HepG2 (cell line): ENCODE measurements at regions not wholly inside any gene's neighbourhood (a gene's known extent, or its start where the extent isn't known, plus 50 kb on each side); places are given as distances from the start of the nearest gene placed in this dataset.

Source experiments
- ATAC-seq: fragments of 200-7000 bp; cut with Tn5 transposase; 3 replicates; pipeline ENCODE4 v1.9.1; 2020; ENCODE audit warnings: mild to moderate bottlenecking, moderate library complexity
- BruUV-seq: library from RNA; stranded (reverse); fragments of 400-500 nt; replicated peaks from 2 replicates; lab custom pipeline; 2021; lab: Mats Ljungman, UMichigan
- CTCF ChIA-PET: fragments of 300-600 bp; formaldehyde crosslinking; extraction: SDS; loops from one replicate; lab custom pipeline; 2021; ENCODE audit warnings: low total read pairs, inconsistent platforms, low intra/inter-chr PET ratio; lab: Yijun Ruan, JAX
- POLR2A ChIA-PET: fragments of 350-600 bp; sonication (Branson Sonifier 250); formaldehyde crosslinking; loops from one replicate; lab custom pipeline; 2020; ENCODE audit warnings: antibody characterized with exemption, inconsistent platforms; lab: Yijun Ruan, JAX
- DNase-seq: peaks from one replicate; pipeline ENCODE4 v3.0.0-alpha.2; 2015; ENCODE audit warnings: low spot score
- FAIRE-seq: peaks from 3 replicates; lab custom pipeline; 2011; peaks lifted over from hg19 to GRCh38; lab: Jason Lieb, UNC
- H2AFZ ChIP-seq: one replicate; pipeline ENCODE4 v1.6.1; 2011; ENCODE audit warnings: low read length, inconsistent platforms
- H3K27ac ChIP-seq: fragments of 300-600 bp; 3 replicates; pipeline ENCODE4 v1.8.0; 2011; ENCODE audit warnings: mixed run types, mild to moderate bottlenecking, mixed read lengths, low read length, inconsistent platforms; ENCODE audit not compliant: insufficient read depth; ENCODE audit errors: extremely low read length
- H3K27me3 ChIP-seq, 2 experiments: fragments of 200-600 bp in 1 of 2; 2 replicates in 1 of 2; 3 replicates in 1 of 2; pipeline versions ENCODE4 v1.6.0 to v1.8.0; 2011; ENCODE audit warnings: low read length in 2 of 2, mild to moderate bottlenecking in 2 of 2, moderate library complexity in 2 of 2, inconsistent platforms in 1 of 2; ENCODE audit not compliant: insufficient read depth in 2 of 2, control insufficient read depth in 1 of 2
- H3K36me3 ChIP-seq, 2 experiments: fragments of 200-600 bp in 1 of 2; replicated peaks in 1 of 2; 2 replicates in 1 of 2; 3 replicates in 1 of 2; pipeline versions ENCODE4 v1.5.1 to v1.8.0; 2011; ENCODE audit warnings: low read length in 2 of 2, inconsistent platforms in 1 of 2; ENCODE audit not compliant: insufficient read depth in 2 of 2, control insufficient read depth in 1 of 2
- H3K4me1 ChIP-seq: 2 replicates; pipeline ENCODE4 v1.5.1; 2012; ENCODE audit warnings: low read length, inconsistent platforms; ENCODE audit not compliant: insufficient read depth
- H3K4me2 ChIP-seq: 2 replicates; pipeline ENCODE4 v1.6.0; 2011; ENCODE audit warnings: low read depth, low read length, inconsistent platforms
- H3K4me3 ChIP-seq, 3 experiments: fragments of 200-600 bp in 1 of 3; sonication (generic), shearing (Covaris generic) in 1 of 3; replicated peaks in 1 of 3; 2 replicates each; pipeline ENCODE4 v1.5.1; 2011 to 2016; ENCODE audit warnings: low read length in 3 of 3, inconsistent platforms in 2 of 3, low read depth in 2 of 3, mild to moderate bottlenecking in 2 of 3, control low read depth in 1 of 3, mixed read lengths in 1 of 3; ENCODE audit not compliant: insufficient read depth in 1 of 3
- H3K79me2 ChIP-seq: one replicate; pipeline ENCODE4 v1.6.1; 2011; ENCODE audit warnings: low read length, inconsistent platforms; ENCODE audit not compliant: insufficient read depth
- H3K9ac ChIP-seq: 2 replicates; pipeline ENCODE4 v1.6.0; 2011; ENCODE audit warnings: mild to moderate bottlenecking, low read depth, low read length, inconsistent platforms; ENCODE audit not compliant: insufficient read depth
- H3K9me3 ChIP-seq: 2 replicates; pipeline ENCODE4 v1.5.1; 2012; ENCODE audit warnings: mild to moderate bottlenecking, low read length
- H4K20me1 ChIP-seq: 2 replicates; pipeline ENCODE4 v1.6.0; 2011; ENCODE audit warnings: inconsistent platforms, mild to moderate bottlenecking, low read length, moderate library complexity; ENCODE audit not compliant: insufficient read depth
- CBX5 ChIP-seq: sonication (generic); formaldehyde crosslinking; IDR thresholded peaks from 2 replicates; pipeline ENCODE4 v1.4.0; 2020; ENCODE audit warnings: missing genetic modification reagents, borderline replicate concordance
- CENPT ChIP-seq: sonication (generic); formaldehyde crosslinking; IDR thresholded peaks from 2 replicates; pipeline ENCODE4 v1.8.0; 2022; ENCODE audit warnings: low read depth, mild to moderate bottlenecking, moderate library complexity, missing genetic modification reagents
- GABPB1 ChIP-seq: IDR thresholded peaks from 2 replicates; pipeline ENCODE4 v1.6.1; 2016; ENCODE audit warnings: mild to moderate bottlenecking, missing genetic modification reagents, moderate library complexity, missing compliant biosample characterization
- NFKB2 ChIP-seq: sonication (generic); formaldehyde crosslinking; IDR thresholded peaks from 2 replicates; pipeline ENCODE4 v1.4.0; 2020; ENCODE audit warnings: missing genetic modification reagents, borderline replicate concordance
- PPARG ChIP-seq: conservative IDR thresholded peaks from 2 replicates; pipeline ENCODE4 v1.6.1; 2016; ENCODE audit warnings: missing biosample characterization, missing genetic modification reagents
- RBM22 ChIP-seq: fragments of 200-400 bp; formaldehyde crosslinking; optimal IDR thresholded peaks from 2 replicates; pipeline ENCODE3; 2017; ENCODE audit warnings: mild to moderate bottlenecking, low read length, moderate library complexity
- RBM39 ChIP-seq: fragments of 200-400 bp; formaldehyde crosslinking; IDR thresholded peaks from one replicate; pipeline ENCODE4 v1.6.1; 2018; ENCODE audit warnings: antibody characterized with exemption, mild to moderate bottlenecking, low read depth, low read length; ENCODE audit not compliant: poor library complexity, severe bottlenecking
- SALL1 ChIP-seq: sonication (generic); formaldehyde crosslinking; IDR thresholded peaks from 2 replicates; pipeline ENCODE4 v1.8.0; 2022; ENCODE audit warnings: mild to moderate bottlenecking, missing genetic modification reagents
- SMAD1 ChIP-seq: sonication (generic); formaldehyde crosslinking; IDR thresholded peaks from 2 replicates; pipeline ENCODE4 v1.4.0; 2020; ENCODE audit warnings: missing genetic modification reagents, low read depth, mild to moderate bottlenecking, borderline replicate concordance
- SOX13 ChIP-seq, 3 experiments: fragments of 450-650 bp in 1 of 3; sonication (generic) in 1 of 3; formaldehyde crosslinking in 1 of 3; IDR thresholded peaks in 2 of 3; conservative IDR thresholded peaks in 1 of 3; 2 replicates each; pipeline versions ENCODE4 v1.5.0 to v1.6.1; 2016 to 2020; ENCODE audit warnings: antibody characterized with exemption in 1 of 3, mild to moderate bottlenecking in 1 of 3, missing compliant biosample characterization in 1 of 3, missing genetic modification reagents in 1 of 3, moderate library complexity in 1 of 3
- XRCC5 ChIP-seq: fragments of 200-400 bp; formaldehyde crosslinking; optimal IDR thresholded peaks from 2 replicates; pipeline ENCODE3; 2017; ENCODE audit warnings: mild to moderate bottlenecking, low read length
- ZNF274 ChIP-seq: sonication (generic); formaldehyde crosslinking; IDR thresholded peaks from 2 replicates; pipeline ENCODE4 v1.5.1; 2020; ENCODE audit warnings: mild to moderate bottlenecking, missing genetic modification reagents
- ZNF382 ChIP-seq: sonication (generic); formaldehyde crosslinking; IDR thresholded peaks from 2 replicates; pipeline ENCODE4 v1.5.0; 2020; ENCODE audit warnings: missing genetic modification reagents, mild to moderate bottlenecking, borderline replicate concordance
- ZNF672 ChIP-seq: sonication (generic); formaldehyde crosslinking; IDR thresholded peaks from 2 replicates; pipeline ENCODE4 v1.8.1; 2022; ENCODE audit warnings: missing genetic modification reagents
- ZNF724P ChIP-seq: sonication (generic); formaldehyde crosslinking; IDR thresholded peaks from 2 replicates; pipeline ENCODE4 v1.8.0; 2022; ENCODE audit warnings: missing genetic modification reagents, borderline replicate concordance
- WGBS: methylation state at CpG from one replicate; pipeline ENCODE4 v1.1.6; 2017; ENCODE audit warnings: low lambda C conversion rate; 5-methylcytosine and 5-hydroxymethylcytosine counted together
- in situ Hi-C: cut with HindIII; loops from 2 replicates; pipeline ENCODE4 v1.10.0; 2017; ENCODE audit warnings: low pct_unique_long_range_greater_than_20kb; ENCODE audit not compliant: extremely low pct_ligation_motif_present
- intact Hi-C: fragments of 100-400 bp; cut with micrococcal nuclease; formaldehyde crosslinking; loops from one replicate; pipeline ENCODE4 v1.10.0; 2022; ENCODE audit not compliant: unreplicated experiment
- TF ChIP-seq, protein P1 (sequence below): sonication (generic); formaldehyde crosslinking; IDR thresholded peaks from 2 replicates; pipeline ENCODE4 v1.5.0; 2020; ENCODE audit warnings: mild to moderate bottlenecking, missing genetic modification reagents, moderate library complexity
- TF ChIP-seq, protein P2 (sequence below): sonication (generic); formaldehyde crosslinking; conservative IDR thresholded peaks from 2 replicates; pipeline ENCODE4 v1.4.0; 2020; ENCODE audit warnings: mild to moderate bottlenecking, missing genetic modification reagents, moderate library complexity

DNA sequence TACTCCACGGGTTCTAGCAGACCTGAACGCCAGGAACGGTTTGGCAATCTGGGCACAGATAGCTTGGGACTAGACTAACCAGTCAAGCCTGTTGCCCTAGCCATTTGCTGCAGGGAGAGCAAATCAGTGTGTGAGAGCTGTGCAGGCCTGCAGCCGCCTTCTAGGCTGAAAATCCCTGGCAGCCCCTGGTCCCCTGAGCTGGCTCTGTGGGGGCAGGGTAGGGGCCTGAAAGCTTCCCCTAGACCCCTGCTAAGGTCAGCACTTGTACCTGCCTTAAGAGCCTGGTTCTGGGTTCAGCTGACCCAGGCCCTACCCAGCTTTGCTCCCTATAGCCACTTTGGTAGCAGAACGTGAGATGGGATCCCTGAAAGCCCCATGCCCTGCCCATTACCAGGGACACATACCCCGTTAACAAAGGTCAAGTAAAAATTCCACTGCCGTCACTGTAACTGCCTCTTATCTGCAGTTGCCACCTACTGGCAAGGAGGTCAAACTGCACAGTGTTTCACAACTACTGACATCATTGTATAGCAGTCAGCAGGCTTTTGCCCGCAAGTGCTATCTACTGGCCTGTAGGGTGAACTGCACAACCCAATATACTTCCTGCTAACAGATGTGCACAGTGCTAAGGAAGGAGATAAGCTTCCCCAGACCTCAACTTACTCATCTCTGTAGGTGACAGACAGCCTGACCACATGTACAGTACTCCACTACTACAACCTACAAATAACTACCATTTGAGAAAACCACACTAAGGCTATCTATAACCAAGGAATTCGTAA, 95.1 kb upstream of the OLIG3 start:
- no TSS peak for BruUV-seq
- ChIA-PET CTCF (interaction anchor here (0.8 to 1.8 kb wide), 7 partner anchors 274 to 495 kb away, joined by 3 to 26 read pairs (median 4); no protein-coding TSS in a partner anchor), POLR2A (no interaction called here)
- Histone ChIP-seq H2AFZ (no peak overlapping the region), H4K20me1 (no peaks in the 10 kb centered on the region), H3K27me3 (no peaks in the 10 kb centered on the region), H3K4me1 (peaks cover 16% of the 10 kb centered on the region), H3K4me2 (peak overlapping the region; percentile 18; the same call in 1 of the 2 replicates), H3K79me2 (no peaks in the 10 kb centered on the region), H3K36me3 (no peaks in the 10 kb centered on the region), H3K9ac (no peak overlapping the region), H3K9me3 (peaks cover 16% of the 10 kb centered on the region), H3K27ac (no peak overlapping the region), H3K4me3 (no peak overlapping the region; a peak in 1 of 6 replicates)
- 38% methylated on average over 9 of the region's 9 CpGs for WGBS
- intact Hi-C loops (loop anchor here (1.0 to 5.0 kb wide), 4 partner anchors 237 to 495 kb away; no protein-coding TSS in a partner anchor), in situ Hi-C loops (loop anchor here (10.0 kb wide), 1 partner anchor 314 kb away; no protein-coding TSS in a partner anchor)
- ATAC-seq (peak; percentile 100), DNase-seq (peak; percentile 92), FAIRE-seq (peak; percentile 91)
- TF ChIP-seq SALL1 (CRISPR knock-in tag) (peak; percentile 39; the same call in 1 of the 2 replicates), SOX13 (IDR thresholded peaks at IDR 0.05) (no peak), SOX13 (CRISPR knock-in tag; conservative IDR thresholded peaks at IDR 0.05 in 1 of 2, IDR thresholded peaks at IDR 0.05 in 1 of 2) (peak in 1 of 2 experiments; percentile 33; a peak in 1 of 4 replicates), ZNF724P (CRISPR knock-in tag) (no peak), PPARG (CRISPR knock-in tag) (0 out of 2 replicates have a peak, but pooled peaks have one; percentile 31), ZNF382 (CRISPR knock-in tag) (no peak), CENPT (0 out of 2 replicates have a peak, but pooled peaks have one; percentile 56), ZNF274 (CRISPR knock-in tag) (0 out of 2 replicates have a peak, but pooled peaks have one; percentile 25), GABPB1 (peak; percentile 30; the same call in 1 of the 2 replicates), CBX5 (CRISPR knock-in tag) (peak; percentile 80; the same call in 1 of the 2 replicates), SMAD1 (CRISPR knock-in tag) (no peak), RBM39 (no peak), XRCC5 (peak; percentile 84), RBM22 (no peak), ZNF672 (CRISPR knock-in tag) (peak; percentile 80; the same call in 1 of the 2 replicates), NFKB2 (CRISPR knock-in tag) (no peak)
- TF ChIP-seq, protein P1, sequence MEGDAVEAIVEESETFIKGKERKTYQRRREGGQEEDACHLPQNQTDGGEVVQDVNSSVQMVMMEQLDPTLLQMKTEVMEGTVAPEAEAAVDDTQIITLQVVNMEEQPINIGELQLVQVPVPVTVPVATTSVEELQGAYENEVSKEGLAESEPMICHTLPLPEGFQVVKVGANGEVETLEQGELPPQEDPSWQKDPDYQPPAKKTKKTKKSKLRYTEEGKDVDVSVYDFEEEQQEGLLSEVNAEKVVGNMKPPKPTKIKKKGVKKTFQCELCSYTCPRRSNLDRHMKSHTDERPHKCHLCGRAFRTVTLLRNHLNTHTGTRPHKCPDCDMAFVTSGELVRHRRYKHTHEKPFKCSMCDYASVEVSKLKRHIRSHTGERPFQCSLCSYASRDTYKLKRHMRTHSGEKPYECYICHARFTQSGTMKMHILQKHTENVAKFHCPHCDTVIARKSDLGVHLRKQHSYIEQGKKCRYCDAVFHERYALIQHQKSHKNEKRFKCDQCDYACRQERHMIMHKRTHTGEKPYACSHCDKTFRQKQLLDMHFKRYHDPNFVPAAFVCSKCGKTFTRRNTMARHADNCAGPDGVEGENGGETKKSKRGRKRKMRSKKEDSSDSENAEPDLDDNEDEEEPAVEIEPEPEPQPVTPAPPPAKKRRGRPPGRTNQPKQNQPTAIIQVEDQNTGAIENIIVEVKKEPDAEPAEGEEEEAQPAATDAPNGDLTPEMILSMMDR (CRISPR knock-in tag) = peak; percentile 91
- TF ChIP-seq, protein P2, sequence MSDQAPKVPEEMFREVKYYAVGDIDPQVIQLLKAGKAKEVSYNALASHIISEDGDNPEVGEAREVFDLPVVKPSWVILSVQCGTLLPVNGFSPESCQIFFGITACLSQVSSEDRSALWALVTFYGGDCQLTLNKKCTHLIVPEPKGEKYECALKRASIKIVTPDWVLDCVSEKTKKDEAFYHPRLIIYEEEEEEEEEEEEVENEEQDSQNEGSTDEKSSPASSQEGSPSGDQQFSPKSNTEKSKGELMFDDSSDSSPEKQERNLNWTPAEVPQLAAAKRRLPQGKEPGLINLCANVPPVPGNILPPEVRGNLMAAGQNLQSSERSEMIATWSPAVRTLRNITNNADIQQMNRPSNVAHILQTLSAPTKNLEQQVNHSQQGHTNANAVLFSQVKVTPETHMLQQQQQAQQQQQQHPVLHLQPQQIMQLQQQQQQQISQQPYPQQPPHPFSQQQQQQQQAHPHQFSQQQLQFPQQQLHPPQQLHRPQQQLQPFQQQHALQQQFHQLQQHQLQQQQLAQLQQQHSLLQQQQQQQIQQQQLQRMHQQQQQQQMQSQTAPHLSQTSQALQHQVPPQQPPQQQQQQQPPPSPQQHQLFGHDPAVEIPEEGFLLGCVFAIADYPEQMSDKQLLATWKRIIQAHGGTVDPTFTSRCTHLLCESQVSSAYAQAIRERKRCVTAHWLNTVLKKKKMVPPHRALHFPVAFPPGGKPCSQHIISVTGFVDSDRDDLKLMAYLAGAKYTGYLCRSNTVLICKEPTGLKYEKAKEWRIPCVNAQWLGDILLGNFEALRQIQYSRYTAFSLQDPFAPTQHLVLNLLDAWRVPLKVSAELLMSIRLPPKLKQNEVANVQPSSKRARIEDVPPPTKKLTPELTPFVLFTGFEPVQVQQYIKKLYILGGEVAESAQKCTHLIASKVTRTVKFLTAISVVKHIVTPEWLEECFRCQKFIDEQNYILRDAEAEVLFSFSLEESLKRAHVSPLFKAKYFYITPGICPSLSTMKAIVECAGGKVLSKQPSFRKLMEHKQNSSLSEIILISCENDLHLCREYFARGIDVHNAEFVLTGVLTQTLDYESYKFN = no peak
